CD4-positive, alpha-beta T cell (primary cell): ENCODE measurements at regions not wholly inside any gene's neighbourhood (a gene's known extent, or its start where the extent isn't known, plus 50 kb on each side); places are given as distances from the start of the nearest gene placed in this dataset.
A peak's percentile ranks its signal among the peaks of the same experiment; 100 is the strongest.

ENCODE experiments used
- ATAC-seq: fragments of 200-7000 bp; cut with Tn5 transposase; one replicate; pipeline ENCODE4 v1.10.0; 2022; ENCODE audit warnings: mild to moderate bottlenecking; ENCODE audit not compliant: poor library complexity
- CTCF ChIA-PET: fragments of 350-600 bp; sonication (Branson Sonifier 250); formaldehyde crosslinking; loops from one replicate; lab custom pipeline; 2021; ENCODE audit warnings: antibody characterized with exemption, inconsistent platforms; lab: Charles Lee
- POLR2A ChIA-PET: fragments of 350-600 bp; sonication (Branson Sonifier 250); formaldehyde crosslinking; loops from one replicate; lab custom pipeline; 2021; ENCODE audit warnings: antibody characterized with exemption, inconsistent platforms; lab: Charles Lee
- DNase-seq, 14 experiments: peaks; one replicate each; pipeline ENCODE4 v3.0.0-alpha.2; 2013 to 2020; ENCODE audit warnings: mixed read lengths in 2 of 14
- H3K27ac ChIP-seq, 2 donors: one replicate each; pipeline versions ENCODE4 v1.5.1 to v1.7.0; 2013; ENCODE audit warnings: low read length in 2 of 2, low read depth in 1 of 2, mild to moderate bottlenecking in 1 of 2
- H3K27me3 ChIP-seq, 2 experiments: 1 replicate in 1 of 2; 2 replicates in 1 of 2; pipeline versions ENCODE4 v1.6.1 to v1.7.0; 2013; ENCODE audit warnings: low read length in 2 of 2, control low read depth in 1 of 2, mild to moderate bottlenecking in 1 of 2, moderate library complexity in 1 of 2; ENCODE audit not compliant: insufficient read depth in 2 of 2, control insufficient read depth in 1 of 2
- H3K36me3 ChIP-seq: one replicate; pipeline ENCODE4 v1.6.1; 2013; ENCODE audit warnings: low read length, control low read depth; ENCODE audit not compliant: insufficient read depth
- H3K4me1 ChIP-seq: one replicate; pipeline ENCODE4 v1.6.1; 2013; ENCODE audit warnings: low read length, control low read depth; ENCODE audit not compliant: insufficient read depth
- H3K4me3 ChIP-seq: one replicate; pipeline ENCODE4 v1.5.1; 2013; ENCODE audit warnings: mild to moderate bottlenecking, low read length, moderate library complexity
- H3K9me3 ChIP-seq, 2 experiments: 1 replicate in 1 of 2; 2 replicates in 1 of 2; pipeline versions ENCODE4 v1.6.1 to v1.7.0; 2013; ENCODE audit warnings: low read length in 2 of 2, mild to moderate bottlenecking in 2 of 2, control low read depth in 1 of 2, moderate library complexity in 1 of 2; ENCODE audit not compliant: control insufficient read depth in 1 of 2, insufficient read depth in 1 of 2
- H3K27ac Mint-ChIP-seq: one replicate; pipeline ENCODE4 v1.8.0; 2020; ENCODE audit warnings: mixed read lengths
- H3K27me3 Mint-ChIP-seq: one replicate; pipeline ENCODE4 v1.8.0; 2021; ENCODE audit warnings: mixed read lengths
- H3K36me3 Mint-ChIP-seq: one replicate; pipeline ENCODE4 v1.8.0; 2021; ENCODE audit warnings: low read depth, mixed read lengths
- H3K4me1 Mint-ChIP-seq: one replicate; pipeline ENCODE4 v1.8.0; 2021; ENCODE audit warnings: low read depth, mixed read lengths
- H3K4me3 Mint-ChIP-seq: one replicate; pipeline ENCODE4 v1.8.0; 2020; ENCODE audit warnings: mild to moderate bottlenecking, mixed read lengths
- H3K9me3 Mint-ChIP-seq: one replicate; pipeline ENCODE4 v1.8.0; 2020; ENCODE audit warnings: mixed read lengths
- intact Hi-C, 2 experiments: fragments of 100-400 bp; cut with DNase I in 1 of 2; cut with micrococcal nuclease in 1 of 2; formaldehyde crosslinking; loops; one replicate each; pipeline versions ENCODE4 v1.15.1 to v1.9.0; 2023 to 2025; cut with DNase I, micrococcal nuclease
- TF ChIP-seq, protein P1 (sequence below): fragments of 200-600 bp; IDR thresholded peaks from one replicate; pipeline ENCODE4 v1.8.0; 2022; ENCODE audit warnings: antibody characterized with exemption, mild to moderate bottlenecking

DNA sequence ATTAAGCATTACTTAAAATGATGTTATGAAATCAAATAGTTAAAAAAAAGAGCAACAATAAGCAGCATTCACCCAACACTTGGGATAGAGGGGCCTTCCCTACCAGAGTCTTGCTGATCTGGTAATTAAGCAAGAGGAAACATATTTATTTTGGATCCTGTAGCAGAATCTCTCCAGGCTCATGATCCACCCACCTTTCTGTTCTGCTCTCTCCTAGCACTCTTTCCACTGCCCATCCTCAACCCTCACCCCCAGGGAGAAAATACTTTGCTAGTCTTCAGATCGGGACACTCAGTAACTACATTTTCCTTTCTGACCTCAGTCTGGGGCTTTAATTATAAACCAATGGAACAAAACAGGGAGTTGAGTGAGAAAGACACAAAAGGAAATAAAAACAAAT, 1541.9 kb downstream of the AACS start:
- Mint-ChIP-seq H3K9me3 (peaks cover 5% of the 10 kb centered on the region), H3K27me3 (no peaks in the 10 kb centered on the region), H3K27ac (no peak overlapping the region), H3K4me1 (peaks cover 10% of the 10 kb centered on the region), H3K36me3 (no peaks in the 10 kb centered on the region), H3K4me3 (no peak overlapping the region)
- Histone ChIP-seq H3K27ac (no peak overlapping the region), H3K9me3 (peaks cover 0 to 9% of the 10 kb centered on the region in 2 experiments), H3K36me3 (no peaks in the 10 kb centered on the region), H3K4me1 (no peaks in the 10 kb centered on the region), H3K4me3 (no peak overlapping the region), H3K27me3 (no peaks in the 10 kb centered on the region)
- intact Hi-C loops, result no loop called here
- DNase-seq, result no peak
- no peak for ATAC-seq
- POLR2A ChIA-PET, result no interaction called here
- CTCF ChIA-PET, result no interaction called here
- TF ChIP-seq, protein P1, sequence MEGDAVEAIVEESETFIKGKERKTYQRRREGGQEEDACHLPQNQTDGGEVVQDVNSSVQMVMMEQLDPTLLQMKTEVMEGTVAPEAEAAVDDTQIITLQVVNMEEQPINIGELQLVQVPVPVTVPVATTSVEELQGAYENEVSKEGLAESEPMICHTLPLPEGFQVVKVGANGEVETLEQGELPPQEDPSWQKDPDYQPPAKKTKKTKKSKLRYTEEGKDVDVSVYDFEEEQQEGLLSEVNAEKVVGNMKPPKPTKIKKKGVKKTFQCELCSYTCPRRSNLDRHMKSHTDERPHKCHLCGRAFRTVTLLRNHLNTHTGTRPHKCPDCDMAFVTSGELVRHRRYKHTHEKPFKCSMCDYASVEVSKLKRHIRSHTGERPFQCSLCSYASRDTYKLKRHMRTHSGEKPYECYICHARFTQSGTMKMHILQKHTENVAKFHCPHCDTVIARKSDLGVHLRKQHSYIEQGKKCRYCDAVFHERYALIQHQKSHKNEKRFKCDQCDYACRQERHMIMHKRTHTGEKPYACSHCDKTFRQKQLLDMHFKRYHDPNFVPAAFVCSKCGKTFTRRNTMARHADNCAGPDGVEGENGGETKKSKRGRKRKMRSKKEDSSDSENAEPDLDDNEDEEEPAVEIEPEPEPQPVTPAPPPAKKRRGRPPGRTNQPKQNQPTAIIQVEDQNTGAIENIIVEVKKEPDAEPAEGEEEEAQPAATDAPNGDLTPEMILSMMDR, result no peak

DNA sequence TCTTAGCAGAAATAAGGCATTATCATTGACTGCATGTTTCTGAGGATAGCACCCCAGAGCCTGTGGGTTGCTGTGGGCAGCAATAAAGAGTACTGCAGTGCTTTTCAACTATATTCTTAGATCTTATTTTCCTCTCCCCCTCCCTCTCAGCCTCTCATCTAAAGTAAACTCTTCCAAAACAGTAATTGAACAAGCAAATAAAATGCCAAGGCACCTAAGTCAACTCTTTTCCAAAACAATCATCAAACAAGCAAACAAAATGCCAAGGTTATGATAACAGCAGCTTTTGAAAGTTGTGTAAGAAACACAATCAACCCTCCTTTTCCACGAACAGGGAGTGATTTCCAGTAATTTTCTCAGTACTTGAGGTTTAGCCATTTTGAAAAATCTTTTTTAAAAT, 1542.6 kb downstream of the AACS start:
- Histone ChIP-seq H3K27me3 (no peaks in the 10 kb centered on the region), H3K9me3 (peaks cover under 1 to 9% of the 10 kb centered on the region in 2 experiments), H3K27ac (no peak overlapping the region), H3K36me3 (no peaks in the 10 kb centered on the region), H3K4me3 (no peak overlapping the region), H3K4me1 (no peaks in the 10 kb centered on the region)
- DNase-seq (no peak), ATAC-seq (no peak)
- peaks cover 7% of the 10 kb centered on the region for H3K9me3 Mint-ChIP-seq
- intact Hi-C loops, result no loop called here
- peaks cover 10% of the 10 kb centered on the region for H3K4me1 Mint-ChIP-seq
- no peak overlapping the region for H3K4me3 Mint-ChIP-seq
- H3K36me3 Mint-ChIP-seq, result no peaks in the 10 kb centered on the region
- ChIA-PET POLR2A (no interaction called here), CTCF (no interaction called here)
- H3K27ac Mint-ChIP-seq, result no peak overlapping the region
- no peaks in the 10 kb centered on the region for H3K27me3 Mint-ChIP-seq
- TF ChIP-seq, protein P1, result no peak

DNA sequence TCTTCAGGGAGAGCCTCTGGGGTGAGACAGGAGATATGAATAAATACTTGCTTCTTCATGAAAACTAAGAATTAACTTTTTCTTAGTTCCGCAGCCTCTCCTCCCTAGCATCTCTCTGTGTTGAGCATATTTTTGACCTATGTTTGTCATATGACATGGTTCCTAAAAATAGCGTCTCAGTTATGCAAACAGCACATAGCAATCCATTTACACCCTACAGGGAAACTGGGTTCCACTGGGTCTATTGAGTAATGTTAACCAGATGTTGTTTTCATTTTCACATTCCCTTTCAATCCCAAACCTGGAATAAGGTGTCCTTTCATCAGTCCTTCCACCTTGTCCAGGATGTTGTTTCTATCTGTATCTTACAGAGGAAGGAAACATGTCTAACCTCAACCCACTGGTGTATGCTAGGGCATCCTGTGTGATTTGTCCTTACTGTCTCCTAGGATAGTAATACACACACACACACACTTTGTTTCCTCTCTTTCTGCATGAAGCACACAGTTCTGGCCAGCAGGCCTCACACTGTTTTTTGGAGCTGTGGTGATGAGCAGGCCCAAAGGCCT, 1543.5 kb downstream of the AACS start:
- CTCF ChIA-PET, result no interaction called here
- H3K27ac ChIP-seq, result no peak overlapping the region
- TF ChIP-seq, protein P1, result no peak
- H3K27ac Mint-ChIP-seq, result peak overlapping the region; percentile 51
- peaks cover 10% of the 10 kb centered on the region for H3K4me1 Mint-ChIP-seq
- H3K36me3 ChIP-seq, result no peaks in the 10 kb centered on the region
- H3K36me3 Mint-ChIP-seq, result no peaks in the 10 kb centered on the region
- H3K4me1 ChIP-seq, result no peaks in the 10 kb centered on the region
- peak in 1 of 14 experiments; percentile 13 for DNase-seq
- peaks cover 9% of the 10 kb centered on the region in 2 experiments for H3K9me3 ChIP-seq
- H3K4me3 Mint-ChIP-seq, result no peak overlapping the region
- H3K27me3 ChIP-seq, result no peaks in the 10 kb centered on the region
- intact Hi-C loops, result no loop called here
- POLR2A ChIA-PET, result no interaction called here
- H3K4me3 ChIP-seq, result no peak overlapping the region
- ATAC-seq, result peak; percentile 44
- H3K27me3 Mint-ChIP-seq, result no peaks in the 10 kb centered on the region
- peaks cover 7% of the 10 kb centered on the region for H3K9me3 Mint-ChIP-seq
